HCT116 (cell line): ENCODE measurements at regions not wholly inside any gene's neighbourhood (a gene's known extent, or its start where the extent isn't known, plus 50 kb on each side); places are given as distances from the start of the nearest gene placed in this dataset.

Experiments used
- ATAC-seq: fragments of 200-7000 bp; cut with Tn5 transposase; 2 replicates; pipeline ENCODE4 v1.9.1; 2020; ENCODE audit warnings: mild to moderate bottlenecking, moderate library complexity
- BruUV-seq: library from RNA; stranded (reverse); fragments of 400-500 nt; replicated peaks from 2 replicates; lab custom pipeline; 2021; lab: Mats Ljungman, UMichigan
- CTCF ChIA-PET: fragments of 300-600 bp; sonication (Branson Sonifier 250); formaldehyde crosslinking; loops from one replicate; lab custom pipeline; 2021; ENCODE audit warnings: antibody characterized with exemption; lab: Charles Lee
- POLR2A ChIA-PET: fragments of 300-600, 350-600 bp; sonication (Branson Sonifier 250); formaldehyde crosslinking; loops from one replicate; lab custom pipeline; 2021; ENCODE audit warnings: antibody characterized with exemption; lab: Charles Lee
- RAD21 ChIA-PET, 2 experiments: fragments of 300-600 bp; sonication (Branson Sonifier 250); formaldehyde crosslinking; loops; one replicate each; lab custom pipeline; 2023; ENCODE audit warnings: low total read pairs in 2 of 2; ENCODE audit not compliant: uncharacterized antibody in 2 of 2, unreplicated experiment in 2 of 2, low non-redundant PET in 1 of 2; lab: Charles Lee
- DNase-seq: peaks from one replicate; pipeline ENCODE4 v3.0.0-alpha.2; 2010; ENCODE audit warnings: low read depth, low spot score
- H2AFZ ChIP-seq: fragments of 200-600 bp; shearing (Covaris generic), sonication (generic); 2 replicates; pipeline ENCODE4 v1.6.1; 2017; ENCODE audit warnings: low read depth, mixed run types, mixed read lengths, antibody characterized with exemption, low read length; ENCODE audit not compliant: poor library complexity, severe bottlenecking
- H3K27ac ChIP-seq: 2 replicates; pipeline ENCODE4 v1.5.1; 2012; ENCODE audit warnings: low read depth, low read length
- H3K27me3 ChIP-seq: fragments of 200-600 bp; sonication (generic); 2 replicates; pipeline ENCODE4 v1.6.1; 2016; ENCODE audit warnings: mixed run types, low read length, mixed read lengths; ENCODE audit not compliant: insufficient read depth
- H3K36me3 ChIP-seq, 2 experiments: fragments of 200-500 bp in 1 of 2; fragments of 200-600 bp in 1 of 2; sonication (Bioruptor generic) in 1 of 2; sonication (generic) in 1 of 2; 2 replicates each; pipeline versions ENCODE4 v1.5.1 to v1.6.1; 2014 to 2016; ENCODE audit warnings: low read length in 2 of 2, inconsistent platforms in 1 of 2, mixed read lengths in 1 of 2, mixed run types in 1 of 2; ENCODE audit not compliant: insufficient read depth in 2 of 2, control insufficient read depth in 1 of 2
- H3K4me1 ChIP-seq, 2 experiments: fragments of 200-600 bp in 1 of 2; sonication (generic) in 1 of 2; 2 replicates each; pipeline versions ENCODE4 v1.5.1 to v1.6.1; 2012 to 2017; ENCODE audit warnings: low read length in 2 of 2, inconsistent platforms in 1 of 2, mild to moderate bottlenecking in 1 of 2, mixed read lengths in 1 of 2, mixed run types in 1 of 2, moderate library complexity in 1 of 2; ENCODE audit not compliant: insufficient read depth in 2 of 2, control insufficient read depth in 1 of 2
- H3K4me2 ChIP-seq: fragments of 200-600 bp; sonication (generic); 2 replicates; pipeline ENCODE4 v1.6.1; 2017; ENCODE audit warnings: mixed run types, low read length, mixed read lengths
- H3K4me3 ChIP-seq, 2 experiments: fragments of 200-600 bp in 1 of 2; sonication (generic) in 1 of 2; replicated peaks in 1 of 2; 2 replicates each; pipeline ENCODE4 v1.5.1; 2011 to 2016; ENCODE audit warnings: low read length in 2 of 2, control low read depth in 1 of 2, low read depth in 1 of 2, mild to moderate bottlenecking in 1 of 2, mixed read lengths in 1 of 2, mixed run types in 1 of 2
- H3K79me2 ChIP-seq: fragments of 200-600 bp; sonication (generic); 2 replicates; pipeline ENCODE4 v1.6.1; 2017; ENCODE audit warnings: mild to moderate bottlenecking, mixed run types, low read length, moderate library complexity, mixed read lengths; ENCODE audit not compliant: insufficient read depth
- H3K9ac ChIP-seq: fragments of 200-600 bp; sonication (generic); 2 replicates; pipeline ENCODE4 v1.6.1; 2016; ENCODE audit warnings: low read length, mixed read lengths
- H3K9me2 ChIP-seq: fragments of 200-600 bp; sonication (generic), shearing (Covaris generic); 2 replicates; pipeline ENCODE4 v1.6.1; 2017; ENCODE audit warnings: mixed run types, mild to moderate bottlenecking, moderate library complexity; ENCODE audit not compliant: insufficient read depth
- H3K9me3 ChIP-seq, 2 experiments: fragments of 200-500 bp in 1 of 2; fragments of 200-600 bp in 1 of 2; sonication (Bioruptor generic) in 1 of 2; sonication (generic) in 1 of 2; 2 replicates each; pipeline ENCODE4 v1.6.1; 2014 to 2017; ENCODE audit warnings: low read length in 2 of 2, mixed read lengths in 2 of 2, inconsistent platforms in 1 of 2, low read depth in 1 of 2, mild to moderate bottlenecking in 1 of 2, mixed run types in 1 of 2, moderate library complexity in 1 of 2; ENCODE audit not compliant: control insufficient read depth in 1 of 2, insufficient read depth in 1 of 2
- H4K20me1 ChIP-seq: fragments of 200-600 bp; sonication (generic), shearing (Covaris generic); 2 replicates; pipeline ENCODE4 v1.6.1; 2017; ENCODE audit warnings: mixed run types, mild to moderate bottlenecking, moderate library complexity; ENCODE audit not compliant: insufficient read depth
- CBX3 ChIP-seq: IDR thresholded peaks from 2 replicates; pipeline ENCODE4 v1.6.1; 2012; ENCODE audit warnings: low read depth
- CEBPB ChIP-seq: IDR thresholded peaks from 2 replicates; pipeline ENCODE4 v1.6.1; 2012; ENCODE audit warnings: low read depth
- EGR1 ChIP-seq: IDR thresholded peaks from 2 replicates; pipeline ENCODE4 v1.6.1; 2012; ENCODE audit warnings: low read depth
- EZH2 ChIP-seq: fragments of 200-600 bp; sonication (generic); IDR thresholded peaks from 2 replicates; pipeline ENCODE4 v1.6.1; 2017; ENCODE audit warnings: antibody characterized with exemption, mixed run types
- EZH2phosphoT487 ChIP-seq: fragments of 200-600 bp; IDR thresholded peaks from 2 replicates; pipeline ENCODE4 v1.6.1; 2018; ENCODE audit warnings: antibody characterized with exemption, borderline replicate concordance
- FOSL1 ChIP-seq: IDR thresholded peaks from 2 replicates; pipeline ENCODE4 v1.6.1; 2012; ENCODE audit warnings: low read depth
- JUND ChIP-seq: IDR thresholded peaks from 2 replicates; pipeline ENCODE4 v1.6.1; 2012
- POLR2AphosphoS5 ChIP-seq: IDR thresholded peaks from 2 replicates; pipeline ENCODE4 v1.6.1; 2011; ENCODE audit warnings: mild to moderate bottlenecking, low read depth, low read length, moderate library complexity
- RAD21 ChIP-seq: IDR thresholded peaks from 2 replicates; pipeline ENCODE4 v1.6.1; 2012; ENCODE audit warnings: low read depth, mild to moderate bottlenecking
- SIN3A ChIP-seq: IDR thresholded peaks from 2 replicates; pipeline ENCODE4 v1.6.1; 2012; ENCODE audit warnings: low read depth
- SP1 ChIP-seq: IDR thresholded peaks from 2 replicates; pipeline ENCODE4 v1.6.1; 2012; ENCODE audit warnings: low read depth
- TCF7L2 ChIP-seq: IDR thresholded peaks from 2 replicates; pipeline ENCODE4 v1.7.0; 2011; ENCODE audit warnings: borderline replicate concordance, inconsistent platforms; ENCODE audit not compliant: insufficient read depth, insufficient read length; ENCODE audit errors: extremely low read depth
- ZFX ChIP-seq: fragments of 450-650 bp; IDR thresholded peaks from 2 replicates; pipeline ENCODE4 v1.6.1; 2017
- ZNF274 ChIP-seq: fragments of 200-500 bp; sonication (Bioruptor generic); IDR thresholded peaks from 2 replicates; pipeline ENCODE4 v1.6.1; 2014; ENCODE audit warnings: mild to moderate bottlenecking, low read depth, low read length, inconsistent platforms
- intact Hi-C: fragments of 100-400 bp; cut with micrococcal nuclease; formaldehyde crosslinking; loops from 2 replicates; pipeline ENCODE4 v1.10.0; 2022
- TF ChIP-seq, protein P1 (sequence below), 3 experiments: fragments of 200-600 bp in 1 of 3; sonication (generic) in 1 of 3; IDR thresholded peaks in 2 of 3; conservative IDR thresholded peaks in 1 of 3; 2 replicates each; pipeline ENCODE4 v1.5.1; 2012 to 2017; ENCODE audit warnings: low read depth in 2 of 3, low read length in 2 of 3, antibody characterized with exemption in 1 of 3, borderline replicate concordance in 1 of 3, control low read depth in 1 of 3, mild to moderate bottlenecking in 1 of 3, mixed read lengths in 1 of 3, mixed run types in 1 of 3, moderate library complexity in 1 of 3; ENCODE audit not compliant: insufficient read depth in 1 of 3
- TF ChIP-seq, protein P2 (sequence below): IDR thresholded peaks from 2 replicates; pipeline ENCODE4 v1.6.1; 2012
- TF ChIP-seq, protein P3 (sequence below): IDR thresholded peaks from 2 replicates; pipeline ENCODE4 v1.6.1; 2012; ENCODE audit warnings: low read depth
- TF ChIP-seq, protein P4 (sequence below): IDR thresholded peaks from 2 replicates; pipeline ENCODE4 v1.6.1; 2011; ENCODE audit warnings: mild to moderate bottlenecking, low read length, moderate library complexity; ENCODE audit not compliant: insufficient replicate concordance; ENCODE audit errors: extremely low read depth
- TF ChIP-seq, protein P5 (sequence below): IDR thresholded peaks from 2 replicates; pipeline ENCODE4 v1.6.1; 2012

DNA sequence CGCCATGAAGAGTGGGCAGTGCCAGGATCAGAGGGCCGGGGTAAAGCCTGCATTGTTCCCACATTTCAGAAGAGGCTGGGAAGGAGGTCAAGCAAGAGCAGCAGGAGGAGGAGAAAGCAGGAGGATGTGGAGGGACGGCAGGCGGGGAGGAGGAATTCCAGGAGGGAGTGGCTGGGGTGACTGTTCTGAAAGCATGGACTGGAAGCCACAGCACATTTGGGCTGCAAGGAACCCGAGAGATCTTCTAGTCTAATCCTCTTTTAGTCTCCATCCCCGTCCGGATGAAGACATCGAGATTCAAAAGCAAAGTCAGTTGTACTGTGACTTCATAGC is 76.9 kb downstream of the FAM50B start:
- TF ChIP-seq, protein P1, sequence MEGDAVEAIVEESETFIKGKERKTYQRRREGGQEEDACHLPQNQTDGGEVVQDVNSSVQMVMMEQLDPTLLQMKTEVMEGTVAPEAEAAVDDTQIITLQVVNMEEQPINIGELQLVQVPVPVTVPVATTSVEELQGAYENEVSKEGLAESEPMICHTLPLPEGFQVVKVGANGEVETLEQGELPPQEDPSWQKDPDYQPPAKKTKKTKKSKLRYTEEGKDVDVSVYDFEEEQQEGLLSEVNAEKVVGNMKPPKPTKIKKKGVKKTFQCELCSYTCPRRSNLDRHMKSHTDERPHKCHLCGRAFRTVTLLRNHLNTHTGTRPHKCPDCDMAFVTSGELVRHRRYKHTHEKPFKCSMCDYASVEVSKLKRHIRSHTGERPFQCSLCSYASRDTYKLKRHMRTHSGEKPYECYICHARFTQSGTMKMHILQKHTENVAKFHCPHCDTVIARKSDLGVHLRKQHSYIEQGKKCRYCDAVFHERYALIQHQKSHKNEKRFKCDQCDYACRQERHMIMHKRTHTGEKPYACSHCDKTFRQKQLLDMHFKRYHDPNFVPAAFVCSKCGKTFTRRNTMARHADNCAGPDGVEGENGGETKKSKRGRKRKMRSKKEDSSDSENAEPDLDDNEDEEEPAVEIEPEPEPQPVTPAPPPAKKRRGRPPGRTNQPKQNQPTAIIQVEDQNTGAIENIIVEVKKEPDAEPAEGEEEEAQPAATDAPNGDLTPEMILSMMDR (IDR thresholded peaks at IDR 0.05 in 2 of 3, conservative IDR thresholded peaks at IDR 0.05 in 1 of 3; ENCODE audit: borderline replicate concordance in 1 of 3, insufficient read depth in 1 of 3, low read depth in 2 of 3, low read length in 2 of 3): no peak
- no peak for TF ChIP-seq RAD21
- no peak for TF ChIP-seq EZH2
- TF ChIP-seq EGR1: no peak
- TF ChIP-seq, protein P2, sequence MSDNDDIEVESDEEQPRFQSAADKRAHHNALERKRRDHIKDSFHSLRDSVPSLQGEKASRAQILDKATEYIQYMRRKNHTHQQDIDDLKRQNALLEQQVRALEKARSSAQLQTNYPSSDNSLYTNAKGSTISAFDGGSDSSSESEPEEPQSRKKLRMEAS: no peak
- TF ChIP-seq, protein P3, sequence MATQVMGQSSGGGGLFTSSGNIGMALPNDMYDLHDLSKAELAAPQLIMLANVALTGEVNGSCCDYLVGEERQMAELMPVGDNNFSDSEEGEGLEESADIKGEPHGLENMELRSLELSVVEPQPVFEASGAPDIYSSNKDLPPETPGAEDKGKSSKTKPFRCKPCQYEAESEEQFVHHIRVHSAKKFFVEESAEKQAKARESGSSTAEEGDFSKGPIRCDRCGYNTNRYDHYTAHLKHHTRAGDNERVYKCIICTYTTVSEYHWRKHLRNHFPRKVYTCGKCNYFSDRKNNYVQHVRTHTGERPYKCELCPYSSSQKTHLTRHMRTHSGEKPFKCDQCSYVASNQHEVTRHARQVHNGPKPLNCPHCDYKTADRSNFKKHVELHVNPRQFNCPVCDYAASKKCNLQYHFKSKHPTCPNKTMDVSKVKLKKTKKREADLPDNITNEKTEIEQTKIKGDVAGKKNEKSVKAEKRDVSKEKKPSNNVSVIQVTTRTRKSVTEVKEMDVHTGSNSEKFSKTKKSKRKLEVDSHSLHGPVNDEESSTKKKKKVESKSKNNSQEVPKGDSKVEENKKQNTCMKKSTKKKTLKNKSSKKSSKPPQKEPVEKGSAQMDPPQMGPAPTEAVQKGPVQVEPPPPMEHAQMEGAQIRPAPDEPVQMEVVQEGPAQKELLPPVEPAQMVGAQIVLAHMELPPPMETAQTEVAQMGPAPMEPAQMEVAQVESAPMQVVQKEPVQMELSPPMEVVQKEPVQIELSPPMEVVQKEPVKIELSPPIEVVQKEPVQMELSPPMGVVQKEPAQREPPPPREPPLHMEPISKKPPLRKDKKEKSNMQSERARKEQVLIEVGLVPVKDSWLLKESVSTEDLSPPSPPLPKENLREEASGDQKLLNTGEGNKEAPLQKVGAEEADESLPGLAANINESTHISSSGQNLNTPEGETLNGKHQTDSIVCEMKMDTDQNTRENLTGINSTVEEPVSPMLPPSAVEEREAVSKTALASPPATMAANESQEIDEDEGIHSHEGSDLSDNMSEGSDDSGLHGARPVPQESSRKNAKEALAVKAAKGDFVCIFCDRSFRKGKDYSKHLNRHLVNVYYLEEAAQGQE: no peak
- TF ChIP-seq CBX3: no peak
- TF ChIP-seq ZFX: no peak
- no peak for TF ChIP-seq SP1
- TF ChIP-seq, protein P4, sequence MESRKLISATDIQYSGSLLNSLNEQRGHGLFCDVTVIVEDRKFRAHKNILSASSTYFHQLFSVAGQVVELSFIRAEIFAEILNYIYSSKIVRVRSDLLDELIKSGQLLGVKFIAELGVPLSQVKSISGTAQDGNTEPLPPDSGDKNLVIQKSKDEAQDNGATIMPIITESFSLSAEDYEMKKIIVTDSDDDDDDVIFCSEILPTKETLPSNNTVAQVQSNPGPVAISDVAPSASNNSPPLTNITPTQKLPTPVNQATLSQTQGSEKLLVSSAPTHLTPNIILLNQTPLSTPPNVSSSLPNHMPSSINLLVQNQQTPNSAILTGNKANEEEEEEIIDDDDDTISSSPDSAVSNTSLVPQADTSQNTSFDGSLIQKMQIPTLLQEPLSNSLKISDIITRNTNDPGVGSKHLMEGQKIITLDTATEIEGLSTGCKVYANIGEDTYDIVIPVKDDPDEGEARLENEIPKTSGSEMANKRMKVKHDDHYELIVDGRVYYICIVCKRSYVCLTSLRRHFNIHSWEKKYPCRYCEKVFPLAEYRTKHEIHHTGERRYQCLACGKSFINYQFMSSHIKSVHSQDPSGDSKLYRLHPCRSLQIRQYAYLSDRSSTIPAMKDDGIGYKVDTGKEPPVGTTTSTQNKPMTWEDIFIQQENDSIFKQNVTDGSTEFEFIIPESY: no peak
- no peak for TF ChIP-seq CEBPB
- TF ChIP-seq ZNF274: no peak
- TF ChIP-seq EZH2phosphoT487: no peak
- TF ChIP-seq, protein P5, sequence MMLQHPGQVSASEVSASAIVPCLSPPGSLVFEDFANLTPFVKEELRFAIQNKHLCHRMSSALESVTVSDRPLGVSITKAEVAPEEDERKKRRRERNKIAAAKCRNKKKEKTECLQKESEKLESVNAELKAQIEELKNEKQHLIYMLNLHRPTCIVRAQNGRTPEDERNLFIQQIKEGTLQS: no peak
- TF ChIP-seq FOSL1: no peak
- TF ChIP-seq POLR2AphosphoS5: no peak
- no peak for TF ChIP-seq SIN3A
- no peak for TF ChIP-seq JUND
- TF ChIP-seq TCF7L2: no peak
- ChIA-PET CTCF (no interaction called here), POLR2A (no interaction called here), RAD21 (no interaction called here)
- intact Hi-C loops: no loop called here
- Histone ChIP-seq H3K9me2 (no peaks in the 10 kb centered on the region), H3K4me3 (no peak overlapping the region), H3K27me3 (no peaks in the 10 kb centered on the region), H3K4me1 (no peaks in the 10 kb centered on the region; a peak in 1 of 4 replicates), H3K27ac (no peak overlapping the region), H3K9ac (no peak overlapping the region), H3K9me3 (no peaks in the 10 kb centered on the region), H3K4me2 (no peak overlapping the region), H2AFZ (no peak overlapping the region), H3K36me3 (no peaks in the 10 kb centered on the region), H3K79me2 (no peaks in the 10 kb centered on the region), H4K20me1 (no peaks in the 10 kb centered on the region)
- no TSS peak for BruUV-seq
- DNase-seq (no peak), ATAC-seq (no peak; the same call in 1 of the 2 replicates)
